ENCODE measurements at regions not wholly inside any gene's neighbourhood (a gene's known extent, or its start where the extent isn't known, plus 50 kb on each side); places are given as distances from the start of the nearest gene placed in this dataset.

DNA sequence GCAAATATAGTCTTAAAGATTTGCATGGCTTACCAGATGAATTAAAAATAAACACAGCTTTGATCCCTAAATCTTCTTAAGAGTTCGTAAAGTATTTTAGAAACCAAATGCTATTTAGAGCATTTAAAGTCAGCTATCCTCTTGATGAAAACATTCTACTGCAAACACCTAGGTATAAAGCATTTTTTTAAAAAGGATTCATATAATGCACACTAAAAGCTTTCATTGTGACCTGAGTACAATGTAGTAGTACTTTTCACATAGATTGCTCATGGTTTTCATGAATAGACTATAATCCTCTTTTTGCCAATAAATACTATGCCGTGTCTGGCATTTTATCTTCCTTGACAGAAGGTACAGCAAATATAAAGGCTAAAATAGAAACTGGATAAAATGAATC, 805.1 kb upstream of the INTU start:
- DNase-seq: no peak
- H3K27ac ChIP-seq: no peak overlapping the region
- H3K4me3 ChIP-seq (ENCODE audit: low read depth, low read length): no peak overlapping the region
- TF ChIP-seq, protein P1, sequence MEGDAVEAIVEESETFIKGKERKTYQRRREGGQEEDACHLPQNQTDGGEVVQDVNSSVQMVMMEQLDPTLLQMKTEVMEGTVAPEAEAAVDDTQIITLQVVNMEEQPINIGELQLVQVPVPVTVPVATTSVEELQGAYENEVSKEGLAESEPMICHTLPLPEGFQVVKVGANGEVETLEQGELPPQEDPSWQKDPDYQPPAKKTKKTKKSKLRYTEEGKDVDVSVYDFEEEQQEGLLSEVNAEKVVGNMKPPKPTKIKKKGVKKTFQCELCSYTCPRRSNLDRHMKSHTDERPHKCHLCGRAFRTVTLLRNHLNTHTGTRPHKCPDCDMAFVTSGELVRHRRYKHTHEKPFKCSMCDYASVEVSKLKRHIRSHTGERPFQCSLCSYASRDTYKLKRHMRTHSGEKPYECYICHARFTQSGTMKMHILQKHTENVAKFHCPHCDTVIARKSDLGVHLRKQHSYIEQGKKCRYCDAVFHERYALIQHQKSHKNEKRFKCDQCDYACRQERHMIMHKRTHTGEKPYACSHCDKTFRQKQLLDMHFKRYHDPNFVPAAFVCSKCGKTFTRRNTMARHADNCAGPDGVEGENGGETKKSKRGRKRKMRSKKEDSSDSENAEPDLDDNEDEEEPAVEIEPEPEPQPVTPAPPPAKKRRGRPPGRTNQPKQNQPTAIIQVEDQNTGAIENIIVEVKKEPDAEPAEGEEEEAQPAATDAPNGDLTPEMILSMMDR (IDR thresholded peaks at IDR 0.05; ENCODE audit: low read depth, low read length): no peak
- H3K36me3 ChIP-seq: no peaks in the 10 kb centered on the region
- peaks cover 3% of the 10 kb centered on the region for H3K9me3 ChIP-seq (ENCODE audit: severe bottlenecking)
- H3K27me3 ChIP-seq (ENCODE audit: insufficient read depth, low read depth, severe bottlenecking): no peaks in the 10 kb centered on the region

DNA sequence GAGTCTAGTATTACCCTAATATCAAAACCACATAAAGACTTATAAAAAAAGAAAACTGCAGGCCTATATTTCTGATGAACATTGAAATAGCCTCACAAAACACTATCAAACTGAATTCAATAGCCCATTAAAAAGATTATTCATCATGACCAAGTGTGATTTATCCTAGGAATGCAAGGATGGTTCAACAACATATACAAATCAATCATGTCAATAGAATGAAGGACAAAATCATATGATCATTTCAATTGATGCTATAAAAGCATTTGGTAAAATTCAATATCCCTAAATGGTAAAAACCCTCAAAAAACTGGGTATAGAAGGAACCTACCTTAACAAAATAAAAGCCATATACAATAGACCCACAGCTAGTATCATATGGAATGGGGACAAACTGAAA, 797.9 kb upstream of the INTU start:
- no peaks in the 10 kb centered on the region for H3K27me3 ChIP-seq (ENCODE audit: insufficient read depth, low read depth, severe bottlenecking)
- DNase-seq: no peak
- no peaks in the 10 kb centered on the region for H3K36me3 ChIP-seq
- H3K27ac ChIP-seq: no peak overlapping the region
- no peak overlapping the region for H3K4me3 ChIP-seq (ENCODE audit: low read depth, low read length)
- TF ChIP-seq, protein P1 (IDR thresholded peaks at IDR 0.05; ENCODE audit: low read depth, low read length): no peak
- H3K9me3 ChIP-seq (ENCODE audit: severe bottlenecking): no peaks in the 10 kb centered on the region

DNA sequence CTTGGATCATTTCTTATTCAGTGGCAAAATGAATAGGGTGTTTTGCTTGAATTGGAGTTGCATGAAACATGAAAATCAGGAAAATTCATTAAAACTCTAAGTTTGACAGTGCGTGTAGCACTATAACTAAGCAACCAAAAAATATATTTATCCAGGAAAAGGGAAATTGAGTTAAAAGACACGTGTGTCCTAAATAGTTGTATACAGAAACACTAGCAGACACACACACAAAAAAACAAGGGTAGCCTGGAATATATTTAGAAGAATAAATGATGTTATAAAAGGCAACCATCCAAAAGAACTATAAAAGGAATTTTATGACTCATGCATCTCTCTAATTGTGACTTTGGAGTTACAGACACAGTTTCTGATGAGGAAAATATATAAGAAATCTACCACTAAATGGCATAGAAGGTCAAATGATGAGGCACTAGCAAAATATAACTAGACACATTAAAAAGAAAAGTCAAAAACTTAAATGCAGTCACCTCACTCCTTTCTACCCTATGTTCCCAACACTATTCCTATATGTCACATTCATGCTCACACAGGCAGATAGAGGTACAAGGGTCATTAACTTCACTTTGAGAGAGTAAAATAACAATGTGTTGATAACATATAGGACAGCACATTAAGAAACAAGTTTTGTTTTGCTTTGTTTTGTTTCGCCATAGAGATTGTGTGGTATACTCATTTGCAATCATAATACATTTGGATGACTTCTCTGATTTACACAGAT, 793.6 kb upstream of the INTU start:
- Histone ChIP-seq H3K9me3 (ENCODE audit: severe bottlenecking) (no peaks in the 10 kb centered on the region), H3K4me3 (ENCODE audit: low read depth, low read length) (no peak overlapping the region), H3K27ac (no peak overlapping the region), H3K27me3 (ENCODE audit: insufficient read depth, low read depth, severe bottlenecking) (no peaks in the 10 kb centered on the region), H3K36me3 (no peaks in the 10 kb centered on the region)
- TF ChIP-seq, protein P1 (IDR thresholded peaks at IDR 0.05; ENCODE audit: low read depth, low read length): no peak
- DNase-seq: no peak

DNA sequence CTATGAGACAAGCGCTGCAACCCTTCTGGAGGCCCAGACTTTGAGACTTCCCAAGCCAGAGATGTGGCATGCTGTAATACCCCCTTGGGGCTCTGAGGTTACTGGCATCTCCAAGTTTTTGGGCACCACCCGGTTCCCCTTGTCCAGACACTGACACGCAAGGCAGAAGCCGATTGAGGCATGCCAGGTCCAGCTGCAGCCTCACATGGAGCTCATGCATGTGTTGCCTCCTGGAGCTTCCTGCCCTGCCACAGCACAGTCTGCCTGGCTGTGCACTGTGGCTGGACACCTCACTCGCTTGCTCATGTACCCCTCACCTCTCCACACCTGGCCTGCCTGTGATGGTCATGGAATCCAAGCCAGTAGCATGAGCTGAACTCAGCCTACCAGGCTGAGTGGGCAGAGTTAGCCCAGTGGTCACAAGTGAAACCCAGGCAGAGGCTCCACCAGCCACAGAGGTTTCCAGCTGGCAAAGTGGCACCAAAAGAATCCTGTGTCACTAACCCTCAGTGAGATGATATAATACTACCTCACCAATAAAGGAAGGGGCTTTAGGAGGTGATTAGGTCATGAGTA, 789.2 kb upstream of the INTU start:
- no peaks in the 10 kb centered on the region for H3K9me3 ChIP-seq (ENCODE audit: severe bottlenecking)
- H3K4me3 ChIP-seq (ENCODE audit: low read depth, low read length): no peak overlapping the region
- no peak for DNase-seq
- TF ChIP-seq, protein P1 (IDR thresholded peaks at IDR 0.05; ENCODE audit: low read depth, low read length): no peak
- H3K36me3 ChIP-seq: no peaks in the 10 kb centered on the region
- H3K27me3 ChIP-seq (ENCODE audit: insufficient read depth, low read depth, severe bottlenecking): no peaks in the 10 kb centered on the region
- no peak overlapping the region for H3K27ac ChIP-seq

DNA sequence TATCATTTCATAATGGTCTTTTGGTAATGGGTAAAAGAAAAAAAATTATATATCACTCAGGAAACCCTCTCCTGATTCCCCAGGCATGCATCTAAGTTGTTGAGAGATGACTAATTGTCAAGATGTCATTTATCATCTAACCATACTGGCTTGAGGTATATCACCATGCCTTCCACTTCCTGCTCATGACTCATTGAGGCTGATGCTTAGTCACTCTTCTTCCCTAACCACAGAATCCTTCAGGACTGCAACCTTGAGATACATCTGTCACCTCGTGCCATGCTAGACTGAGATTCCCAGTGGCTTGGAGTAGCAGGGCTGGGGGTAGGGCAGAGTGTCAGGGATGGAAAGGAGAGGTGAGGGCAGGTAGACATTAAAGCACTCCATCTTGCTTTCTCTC, 782.5 kb upstream of the INTU start:
- no peak for DNase-seq
- H3K36me3 ChIP-seq: no peaks in the 10 kb centered on the region
- no peak overlapping the region for H3K27ac ChIP-seq
- TF ChIP-seq, protein P1 (IDR thresholded peaks at IDR 0.05; ENCODE audit: low read depth, low read length): no peak
- H3K27me3 ChIP-seq (ENCODE audit: insufficient read depth, low read depth, severe bottlenecking): no peaks in the 10 kb centered on the region
- H3K4me3 ChIP-seq (ENCODE audit: low read depth, low read length): no peak overlapping the region
- no peaks in the 10 kb centered on the region for H3K9me3 ChIP-seq (ENCODE audit: severe bottlenecking)
